Right renal cortex interstitium (tissue), 3 donors: ENCODE measurements at regions not wholly inside any gene's neighbourhood (a gene's known extent, or its start where the extent isn't known, plus 50 kb on each side); places are given as distances from the start of the nearest gene placed in this dataset.

ENCODE experiments used
- DNase-seq, 3 donors: peaks; one replicate each; pipeline ENCODE4 v3.0.0-alpha.2; 2013; ENCODE audit warnings: low read depth in 3 of 3, low spot score in 2 of 3

DNA sequence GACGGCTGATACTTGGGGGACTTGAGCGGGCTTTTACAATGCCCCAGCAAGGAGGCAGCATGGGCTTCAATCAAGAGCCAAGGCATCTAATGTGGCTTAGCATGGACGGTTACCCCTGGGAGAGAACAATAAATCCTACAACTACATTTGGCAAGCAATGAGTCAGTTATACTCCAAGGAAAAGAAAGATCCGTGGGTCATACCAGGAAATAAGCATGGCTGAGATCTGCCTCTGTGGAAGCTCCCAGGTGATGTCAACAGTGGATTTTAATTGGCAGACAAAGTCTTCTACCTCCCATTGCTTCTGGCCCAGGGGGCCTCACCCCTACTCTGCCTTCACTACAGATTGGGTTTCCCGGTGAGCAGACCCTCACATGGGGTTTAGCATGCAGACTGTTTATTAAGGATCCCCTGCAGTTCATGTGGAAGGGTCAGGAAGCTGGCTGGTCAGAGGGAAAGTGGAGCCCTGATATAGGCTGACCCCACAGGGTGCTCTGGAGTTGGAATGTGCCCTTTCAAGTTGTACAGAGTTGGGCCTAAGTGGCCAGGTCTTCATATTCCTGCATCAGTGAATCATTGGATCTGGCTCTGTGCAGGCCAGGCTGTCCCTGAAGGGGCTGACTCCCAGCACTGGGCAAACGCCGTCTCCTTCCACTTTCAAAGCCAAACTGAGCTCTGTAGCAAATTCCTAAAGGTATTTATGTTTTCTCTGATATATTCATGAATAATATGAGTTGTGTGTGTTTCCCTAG, 91.3 kb upstream of the GGTLC1 start:
- DNase-seq, result no peak

DNA sequence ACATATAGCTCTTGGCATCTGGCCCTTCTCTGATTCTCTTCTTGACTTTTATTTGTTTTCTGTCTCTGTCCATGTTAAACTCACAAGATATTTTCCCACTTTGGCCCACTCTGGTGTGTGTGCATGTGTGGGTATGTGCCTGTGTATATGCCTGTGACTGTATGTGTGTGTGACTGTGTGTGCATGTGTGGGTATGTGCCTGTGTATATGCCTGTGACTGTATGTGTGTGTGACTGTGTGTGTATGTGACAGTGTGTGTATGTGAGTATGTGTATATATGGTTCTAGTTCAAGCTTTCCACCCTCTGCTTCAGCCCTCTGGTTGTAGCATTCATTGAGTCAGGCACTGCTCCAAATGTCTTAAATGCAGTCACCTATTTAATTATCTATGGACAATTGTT, 88.6 kb upstream of the GGTLC1 start:
- no peak for DNase-seq

DNA sequence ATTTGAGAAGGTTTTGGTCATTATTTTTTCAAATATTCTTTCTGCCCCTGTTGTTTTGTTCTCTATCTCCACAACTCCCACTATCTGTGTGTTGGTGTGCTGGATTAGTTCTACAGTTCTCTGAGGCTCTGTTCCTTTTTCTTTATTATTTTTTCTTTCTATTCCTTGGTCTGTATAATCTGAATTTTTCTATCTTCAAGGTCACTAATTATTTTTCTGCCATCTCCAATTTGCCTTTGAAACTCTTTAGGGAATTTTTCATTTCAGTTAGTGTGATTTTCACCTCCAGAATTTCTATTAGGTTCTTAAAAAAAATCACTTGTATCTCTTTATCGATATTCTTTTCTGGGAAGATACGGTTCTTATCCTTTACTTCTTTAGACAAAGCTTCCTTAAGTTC, 82.1 kb upstream of the GGTLC1 start:
- no peak for DNase-seq

DNA sequence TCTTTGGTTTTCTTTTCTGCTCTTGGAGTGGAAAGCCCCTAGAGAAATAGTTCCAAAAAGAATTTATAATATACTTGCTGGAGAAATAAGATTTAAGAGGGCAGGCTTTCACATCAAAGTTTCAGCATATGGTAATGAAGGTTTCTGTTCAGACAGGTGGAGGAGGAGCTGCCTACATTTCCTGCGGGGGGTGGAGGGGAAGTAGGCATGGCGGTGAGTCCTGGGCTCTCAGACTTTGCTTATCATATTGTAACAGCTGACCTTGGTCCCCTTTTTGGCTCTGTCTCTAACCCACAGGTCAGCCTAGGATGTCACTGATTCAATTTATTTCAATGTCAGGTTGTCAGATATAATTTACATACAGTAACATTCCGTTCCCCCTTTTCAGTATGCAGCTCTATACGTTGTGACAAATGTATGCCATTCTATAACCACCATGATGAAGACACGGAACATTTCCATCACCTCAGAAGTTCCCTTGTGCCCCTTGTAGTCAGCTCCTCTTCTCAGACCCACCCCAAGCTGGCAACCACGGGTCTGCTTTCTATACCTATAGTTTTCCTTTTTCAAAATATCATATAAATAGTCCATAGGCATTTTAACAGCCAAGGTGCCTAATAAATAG, 77.6 kb upstream of the GGTLC1 start:
- no peak for DNase-seq

DNA sequence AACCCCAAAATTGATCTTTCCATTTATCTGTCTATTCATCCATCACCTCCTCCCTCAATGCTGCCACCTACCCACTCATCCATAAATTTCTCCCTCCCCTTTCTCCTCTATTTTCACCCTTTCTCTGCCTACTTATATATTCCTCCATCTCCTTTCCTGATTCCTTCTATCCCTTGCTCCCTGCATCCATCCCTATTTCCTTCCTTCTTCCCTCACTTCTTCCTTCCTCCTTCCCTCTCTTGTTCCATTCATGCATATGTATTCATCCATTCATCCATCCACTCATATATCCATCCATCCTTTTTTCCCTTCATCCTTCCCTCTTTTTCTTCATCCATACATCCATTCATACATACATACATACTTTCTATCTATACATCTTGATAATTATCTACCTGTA, 76.3 kb upstream of the GGTLC1 start:
- DNase-seq, result no peak

DNA sequence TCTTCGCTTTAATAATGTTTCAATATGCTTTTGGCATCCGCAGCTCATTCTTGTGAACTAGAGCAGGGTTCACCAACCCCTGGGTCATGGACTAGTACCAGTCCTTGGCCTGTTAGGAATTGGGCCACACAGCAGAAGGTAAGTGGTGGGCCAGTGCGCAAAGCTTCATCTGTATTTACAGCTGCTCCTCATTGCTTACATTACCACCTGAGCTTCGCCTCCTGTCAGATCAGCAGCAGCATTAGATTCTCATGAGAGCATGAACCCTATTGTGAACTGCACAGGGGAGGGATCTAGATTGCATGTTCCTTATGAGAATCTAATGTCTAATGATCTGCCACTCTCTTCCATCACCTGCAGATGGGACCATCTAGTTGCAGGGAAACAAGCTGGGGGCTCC, 75.5 kb upstream of the GGTLC1 start:
- DNase-seq, result no peak

DNA sequence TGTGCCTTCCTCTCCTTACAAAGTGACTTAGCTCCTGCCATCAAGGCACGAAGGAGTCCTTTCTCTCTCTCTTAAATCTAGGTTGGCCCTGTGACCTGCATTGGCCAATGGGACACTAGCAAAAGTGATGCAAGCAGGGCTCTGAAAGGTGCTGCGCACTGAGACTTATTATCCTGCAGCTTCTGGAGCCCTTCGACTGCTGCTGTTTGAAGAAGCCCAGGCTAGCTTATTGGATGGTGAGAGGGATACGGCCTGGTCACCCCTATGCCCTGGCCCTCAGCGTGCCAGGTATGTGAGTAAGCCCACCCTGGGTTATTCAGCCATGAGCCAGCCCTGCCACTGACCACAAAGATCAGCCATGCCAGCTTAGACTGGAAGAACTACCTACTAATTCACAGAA, 74.5 kb upstream of the GGTLC1 start:
- DNase-seq, result no peak

DNA sequence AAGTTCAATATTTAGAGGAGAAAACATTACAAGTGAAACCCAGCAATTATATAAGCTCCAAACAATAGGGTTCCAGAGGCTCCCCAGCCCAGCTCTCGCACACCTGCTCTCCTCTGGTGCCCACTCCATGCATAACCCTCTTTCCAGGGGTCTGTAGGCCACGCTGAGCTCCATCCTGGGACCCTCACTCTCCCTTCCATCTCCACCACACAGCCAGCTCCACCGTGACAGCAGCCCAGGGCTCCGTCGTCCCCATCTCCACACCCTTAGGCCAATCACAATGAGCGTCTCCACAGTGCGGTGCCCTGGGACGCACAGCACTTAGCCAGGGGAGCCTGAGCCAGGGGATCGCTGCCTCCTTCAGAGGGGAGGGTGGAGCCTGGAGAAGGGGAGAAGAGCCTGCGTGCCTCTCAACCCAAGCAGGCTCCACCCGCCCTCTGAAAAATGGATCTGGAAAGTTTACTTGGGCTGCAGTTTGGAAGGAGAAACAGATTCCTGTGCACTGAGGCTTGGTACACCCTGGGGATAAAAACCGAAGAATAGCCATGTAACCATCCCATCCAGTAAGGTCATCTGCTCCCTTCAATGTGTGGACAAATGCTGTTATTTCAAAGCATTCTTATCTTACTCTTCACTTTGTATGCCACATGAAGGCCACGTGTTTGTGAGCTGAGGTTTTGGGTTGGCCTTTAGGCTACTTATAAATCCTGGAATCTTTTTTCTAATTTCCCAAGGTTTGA, 72.4 kb upstream of the GGTLC1 start:
- no peak for DNase-seq

DNA sequence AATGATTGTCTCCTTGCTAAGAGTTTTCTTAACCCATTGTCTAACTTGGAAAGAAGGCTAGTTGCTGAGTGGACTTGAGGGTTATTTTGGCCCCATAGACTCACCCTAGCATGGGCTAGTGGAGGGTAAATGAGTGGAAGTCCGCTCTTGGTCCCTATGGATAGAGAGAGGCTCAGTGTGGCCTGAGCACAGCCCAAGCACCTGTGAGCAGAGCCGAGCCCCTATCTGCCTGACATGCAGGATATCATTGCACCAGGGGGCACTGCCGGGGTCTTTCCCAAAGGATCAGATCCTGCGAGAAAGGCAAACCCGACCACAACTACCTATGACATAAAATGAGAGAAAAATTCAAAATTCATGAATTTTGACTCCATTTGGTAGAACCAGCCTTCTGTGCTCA, 70.6 kb upstream of the GGTLC1 start:
- DNase-seq, result no peak

DNA sequence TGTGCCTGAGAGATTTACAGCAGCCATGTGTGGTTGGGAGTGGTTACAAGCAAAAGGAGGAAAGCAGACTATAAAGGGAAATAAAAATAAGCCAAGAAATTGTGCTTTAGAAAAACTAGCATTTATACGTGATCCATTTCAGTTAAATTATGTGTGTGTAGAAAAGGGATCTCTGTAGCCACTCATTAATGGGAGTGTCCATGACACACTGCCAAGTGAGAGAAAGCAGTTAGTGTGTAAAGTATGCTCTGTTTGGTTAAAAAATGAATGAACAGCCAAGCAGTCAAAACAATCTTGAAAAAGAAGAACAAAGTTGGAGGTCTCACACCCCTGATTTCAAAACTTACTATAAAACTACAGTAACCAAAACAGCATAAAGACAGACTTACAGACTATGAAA, 67.9 kb upstream of the GGTLC1 start:
- DNase-seq, result no peak

DNA sequence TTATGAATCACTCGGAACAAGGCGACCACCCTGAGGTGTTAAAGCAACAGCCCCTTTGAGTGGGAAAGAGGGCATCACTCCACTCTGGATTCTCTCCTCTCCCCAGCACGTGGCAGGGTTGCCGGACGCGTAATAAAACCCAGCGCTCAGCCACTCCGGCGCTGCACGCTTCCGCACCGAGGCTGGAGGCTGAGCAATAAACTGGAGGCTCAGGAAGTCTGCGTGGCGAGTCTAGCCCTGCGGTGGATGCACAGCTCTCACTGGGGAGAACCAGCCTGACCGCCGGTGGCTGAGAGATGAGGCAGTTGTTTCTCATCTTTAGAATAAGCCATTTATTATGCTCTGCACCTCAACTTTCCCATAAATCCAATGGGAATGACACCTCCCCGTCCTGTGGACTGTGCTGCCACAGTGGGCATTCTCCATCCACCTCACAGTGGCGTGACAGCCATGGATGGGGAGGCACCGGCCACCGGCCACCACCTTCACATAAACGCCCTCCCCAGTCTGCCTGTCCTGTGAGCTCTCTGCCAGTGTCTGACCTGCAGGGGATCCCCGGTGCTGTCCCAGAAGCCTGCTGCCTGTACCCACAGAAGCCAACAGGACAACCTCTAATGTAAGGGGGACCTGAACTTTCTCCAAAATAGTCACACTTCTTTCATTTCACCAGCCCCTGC, 64.2 kb upstream of the GGTLC1 start:
- DNase-seq, result no peak

DNA sequence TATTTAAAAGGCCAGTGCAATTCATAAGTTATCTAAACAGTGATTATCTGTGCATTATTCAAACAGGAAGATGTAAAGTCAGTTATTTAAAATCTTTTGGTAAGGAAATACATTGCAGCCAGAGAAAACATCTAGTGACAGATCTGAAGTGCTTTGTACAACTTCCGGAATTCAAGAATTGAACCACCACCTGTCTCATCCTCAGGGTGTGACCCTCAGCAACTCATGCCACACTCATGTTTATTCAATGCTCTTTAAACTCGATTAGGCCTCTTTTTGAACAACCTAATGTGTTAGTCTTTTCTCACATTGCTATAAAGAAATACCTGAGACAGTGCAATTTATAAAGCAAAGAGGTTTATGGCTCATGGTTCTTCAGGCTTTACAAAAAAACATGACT, 62.6 kb upstream of the GGTLC1 start:
- no peak for DNase-seq

DNA sequence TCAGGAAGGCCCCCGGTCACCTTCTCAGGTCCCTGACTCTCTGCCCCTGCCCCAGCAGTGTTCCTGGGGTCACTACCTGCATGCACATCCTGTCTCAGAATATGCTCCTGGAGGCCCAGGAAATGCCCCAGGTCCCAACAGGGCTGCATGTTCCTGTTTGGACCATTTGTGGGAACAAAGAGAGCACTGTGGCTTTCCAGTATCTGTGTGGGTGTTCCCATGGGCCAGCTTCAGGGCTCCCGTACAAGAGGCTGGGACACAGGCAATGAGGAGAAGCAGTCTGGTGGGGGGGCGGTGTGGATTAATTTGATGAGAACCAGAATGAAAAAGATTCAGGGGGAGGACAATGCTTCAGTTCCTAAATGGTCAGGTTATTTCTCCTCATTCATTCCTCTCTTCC, 61.5 kb upstream of the GGTLC1 start:
- DNase-seq, result no peak

DNA sequence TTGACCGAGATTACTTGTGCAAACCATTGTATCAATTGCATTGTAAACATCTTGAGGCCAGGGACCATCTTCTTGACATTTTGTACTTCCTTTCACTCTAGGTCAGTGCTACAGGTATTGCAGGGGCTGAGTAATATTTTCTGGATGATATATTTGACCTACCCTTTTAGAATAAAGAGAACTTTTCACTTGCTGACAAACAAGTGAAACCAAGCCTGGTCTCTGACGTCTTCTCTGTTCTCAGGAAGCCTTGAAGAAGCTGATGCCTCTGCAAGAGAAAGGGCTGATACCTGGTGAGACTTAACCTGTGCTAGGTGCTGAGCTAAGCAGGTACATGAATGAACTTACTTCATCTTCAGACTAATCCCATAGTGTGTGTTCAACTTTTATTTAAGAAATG, 60.5 kb upstream of the GGTLC1 start:
- no peak for DNase-seq

DNA sequence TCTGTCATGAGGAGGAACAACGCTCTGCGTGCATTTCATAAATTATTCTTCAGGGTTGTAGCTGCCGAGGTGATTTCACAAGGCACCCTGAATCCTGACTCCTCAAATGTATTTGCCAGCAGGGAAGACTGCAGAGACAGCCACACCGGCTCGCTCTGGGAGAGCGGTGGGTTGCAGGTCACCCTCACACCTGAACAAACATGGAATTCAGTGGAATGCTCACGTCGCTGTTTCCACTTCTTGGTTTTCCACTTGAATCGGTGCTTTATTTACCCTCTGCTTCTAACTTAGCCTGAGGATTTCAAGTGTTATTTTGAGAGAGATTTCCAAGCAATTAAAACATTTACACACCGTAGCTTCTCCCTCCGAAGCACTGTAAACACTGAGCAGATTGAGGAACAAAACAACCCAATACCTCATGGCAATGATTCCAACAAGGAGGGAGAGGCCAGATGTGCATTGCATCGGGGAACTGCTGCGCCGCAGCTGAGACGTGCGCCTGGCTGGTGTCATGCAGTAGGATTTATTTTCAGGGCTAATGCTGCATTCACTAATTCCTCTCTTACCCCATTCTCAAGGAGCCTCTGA, 59.5 kb upstream of the GGTLC1 start:
- no peak for DNase-seq

DNA sequence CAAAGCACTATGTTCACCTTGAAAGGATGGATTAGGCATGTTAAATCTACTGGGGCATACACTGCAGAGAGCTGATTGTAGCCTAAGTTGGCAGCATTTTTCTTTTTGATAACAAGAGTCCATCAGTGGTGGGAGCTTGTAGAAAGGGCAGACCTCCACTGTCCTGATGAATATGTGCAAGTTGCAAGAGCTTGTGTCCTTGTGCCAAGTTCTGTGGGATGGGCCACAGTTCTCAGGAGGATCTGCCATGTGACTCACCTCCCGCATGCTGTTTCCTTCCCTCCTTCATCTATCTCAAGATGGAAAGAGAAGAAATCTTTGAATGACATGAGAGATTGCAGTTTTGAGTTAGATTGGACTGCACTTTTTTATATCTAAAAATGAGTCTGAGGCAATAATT, 58.3 kb upstream of the GGTLC1 start:
- DNase-seq, result no peak

DNA sequence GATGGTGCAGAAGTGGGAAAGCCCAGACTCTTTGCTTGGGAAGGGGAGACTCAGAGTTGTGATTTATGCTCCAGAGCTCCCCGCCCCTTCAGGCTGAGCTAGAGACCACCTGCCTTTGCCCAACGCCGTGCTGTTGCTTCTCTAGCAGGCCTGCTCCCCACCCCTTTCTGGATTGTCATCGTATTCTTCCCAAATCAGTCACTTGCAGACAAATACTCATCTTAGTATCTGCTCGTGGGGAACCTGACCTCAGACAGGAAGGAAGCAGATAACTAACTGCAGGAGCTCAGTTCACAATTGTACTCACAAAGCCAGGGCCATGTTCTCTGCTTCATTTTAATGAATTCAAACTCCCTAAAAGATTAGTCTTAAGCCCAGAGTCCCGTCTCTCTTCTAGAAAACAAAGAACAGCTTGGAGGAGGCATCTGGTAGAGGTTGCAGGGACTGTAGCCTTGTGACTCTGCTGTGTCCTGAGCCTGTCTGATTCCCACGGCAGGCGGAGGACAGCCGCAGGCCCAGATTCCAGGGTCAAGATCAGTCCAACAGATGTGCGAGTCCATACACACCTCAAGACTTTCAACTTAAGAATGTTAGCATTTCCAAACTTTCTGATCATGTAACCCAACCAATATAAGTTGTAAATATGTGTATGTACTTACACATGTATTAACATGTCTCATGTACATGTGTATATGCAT, 57.2 kb upstream of the GGTLC1 start:
- DNase-seq, result no peak

DNA sequence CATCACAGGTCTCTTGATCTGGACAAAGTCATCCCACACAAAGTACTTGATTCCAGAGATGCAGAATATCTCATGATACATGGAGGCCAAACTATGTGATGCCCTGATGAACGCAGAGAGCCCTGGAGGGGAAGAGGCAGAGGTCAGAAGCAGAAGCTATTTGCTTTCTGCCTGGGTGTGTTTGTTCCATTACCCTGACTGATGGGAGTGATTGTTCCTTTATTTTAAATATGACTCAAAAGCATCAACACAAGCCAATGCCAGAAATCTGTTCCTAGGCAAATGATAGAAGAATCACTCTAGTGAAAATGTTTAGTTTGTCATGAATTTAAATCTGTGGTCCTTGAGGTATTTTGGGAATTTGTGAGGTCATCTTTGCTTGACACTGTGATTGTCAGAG, 54.7 kb upstream of the GGTLC1 start:
- DNase-seq, result no peak

DNA sequence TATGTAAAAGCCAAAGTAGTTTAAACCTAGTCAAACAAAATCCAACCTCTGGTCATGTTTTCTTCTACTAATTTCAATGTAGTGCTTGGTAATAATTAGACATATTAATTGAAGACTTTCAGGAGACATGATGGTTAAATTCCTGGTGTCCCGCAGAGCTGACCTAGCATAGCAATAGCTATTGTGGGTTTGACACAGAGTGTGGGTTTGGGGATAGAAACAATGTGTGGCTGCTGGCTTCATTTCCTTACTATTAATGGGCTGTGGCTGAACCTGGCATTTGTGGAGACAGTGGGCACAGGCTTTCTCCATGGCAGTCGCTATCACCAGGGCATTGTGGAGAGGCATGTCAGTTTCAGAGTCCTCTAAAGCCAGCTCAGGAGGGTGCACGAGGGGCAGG, 54.1 kb upstream of the GGTLC1 start:
- DNase-seq, result no peak

DNA sequence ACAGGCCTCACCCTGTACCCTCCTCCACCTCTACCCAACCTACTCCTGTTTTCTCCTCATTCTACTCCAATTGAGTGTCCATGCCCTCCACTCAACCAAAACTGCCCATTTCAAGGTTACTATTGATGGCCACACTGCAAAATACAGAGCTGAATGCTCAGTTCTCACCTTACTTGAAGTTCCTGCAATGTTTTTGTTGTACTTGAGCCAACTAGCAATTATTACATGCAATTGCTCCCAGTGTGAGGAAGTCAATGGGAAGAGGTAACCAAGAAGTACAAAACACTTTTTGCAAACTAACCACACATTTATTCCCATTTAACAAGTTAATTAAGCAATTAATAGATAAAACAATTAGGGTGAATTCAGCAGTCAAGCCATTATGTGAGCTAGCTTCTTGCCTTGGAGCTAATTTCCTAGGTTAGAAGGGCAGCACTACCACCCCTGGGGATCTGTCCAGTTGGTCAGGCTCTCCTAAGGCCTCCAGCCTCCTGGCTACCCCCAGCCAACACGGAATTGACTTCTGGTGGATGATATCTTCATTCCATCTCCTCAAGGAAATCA, 52.4 kb upstream of the GGTLC1 start:
- DNase-seq, result no peak
